Loucy (cell line): ENCODE measurements at regions not wholly inside any gene's neighbourhood (a gene's known extent, or its start where the extent isn't known, plus 50 kb on each side); places are given as distances from the start of the nearest gene placed in this dataset.

Source experiments
- CTCF ChIP-seq: fragments of 200-600 bp; sonication (generic); conservative IDR thresholded peaks from 2 replicates; pipeline ENCODE4 v1.5.1; 2014; ENCODE audit warnings: mild to moderate bottlenecking, antibody characterized with exemption, low read length
- EZH2phosphoT487 ChIP-seq: fragments of 200-600 bp; IDR thresholded peaks from 2 replicates; pipeline ENCODE4 v1.6.1; 2018; ENCODE audit warnings: antibody characterized with exemption, mild to moderate bottlenecking, moderate library complexity, borderline replicate concordance

- TF ChIP-seq CTCF (no peak), EZH2phosphoT487 (no peak)
Observed at GRCh38 chr12:92276276-92276675, 130.6 kb upstream of the BTG1 start.
